GM19240 (cell line): ENCODE measurements at regions not wholly inside any gene's neighbourhood (a gene's known extent, or its start where the extent isn't known, plus 50 kb on each side); places are given as distances from the start of the nearest gene placed in this dataset.
"Not testable (repeated sequence)": the region's sequence is repeated elsewhere in the genome, so short reads cannot be mapped to it uniquely, and the experiment has no call there.

Source experiments
- DNase-seq: peaks from one replicate; pipeline ENCODE4 v3.0.0; 2011; ENCODE audit warnings: low spot score; ENCODE audit not compliant: insufficient read length

DNA sequence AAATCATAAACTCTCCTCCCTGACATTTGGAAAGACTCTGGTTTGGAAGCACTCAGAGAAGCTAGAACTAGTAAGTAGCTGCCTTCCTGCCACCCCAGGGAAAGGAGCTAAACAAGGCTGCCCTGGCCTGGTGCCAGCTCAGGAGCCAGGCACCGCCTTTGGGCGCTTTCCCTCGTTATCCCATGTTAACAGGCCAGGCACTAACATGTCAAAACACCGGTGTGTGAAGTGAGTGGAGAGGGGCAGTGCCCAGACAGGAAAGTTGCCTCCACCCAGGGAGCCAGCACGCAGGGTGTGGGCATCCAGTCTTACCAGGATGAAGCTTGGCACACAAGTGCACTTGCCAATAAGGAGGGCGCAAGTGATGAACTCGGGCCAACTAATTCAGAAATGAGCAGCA, 346.8 kb downstream of the RRAGC start:
- DNase-seq: no peak

DNA sequence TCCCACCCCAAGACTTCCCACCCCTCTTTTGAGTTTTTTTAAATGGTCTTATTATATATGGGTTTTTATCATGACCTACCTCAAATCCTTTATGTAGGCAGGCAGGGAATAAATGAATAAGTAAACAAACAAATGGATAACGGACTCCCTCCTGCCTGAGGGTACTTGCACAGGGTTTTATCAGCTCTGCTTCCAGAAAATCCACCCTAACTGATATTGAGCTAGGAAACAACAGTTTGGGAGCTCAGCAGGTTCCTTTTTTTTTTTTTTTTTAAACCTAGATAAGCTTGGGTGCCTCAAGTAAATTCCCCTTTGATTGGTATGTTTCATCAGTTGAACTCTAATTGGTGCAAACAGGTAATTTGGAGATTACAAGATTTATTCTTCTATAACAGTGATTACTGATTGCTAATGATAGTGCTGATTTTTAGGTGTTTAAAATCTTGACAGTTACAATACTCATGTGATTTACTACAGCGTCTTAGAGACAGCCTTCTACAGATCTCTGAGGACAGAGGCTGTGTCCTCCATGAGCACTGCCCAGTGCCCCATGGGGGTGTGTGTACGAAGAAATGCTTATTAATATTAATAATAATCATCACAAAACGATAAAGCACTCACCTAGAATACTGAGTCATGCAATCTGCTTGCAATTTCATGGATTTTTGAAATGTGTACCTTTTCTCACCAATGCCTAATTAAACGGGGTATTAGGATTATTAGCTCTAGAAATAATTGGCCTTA, 347.4 kb downstream of the RRAGC start:
- no peak for DNase-seq

DNA sequence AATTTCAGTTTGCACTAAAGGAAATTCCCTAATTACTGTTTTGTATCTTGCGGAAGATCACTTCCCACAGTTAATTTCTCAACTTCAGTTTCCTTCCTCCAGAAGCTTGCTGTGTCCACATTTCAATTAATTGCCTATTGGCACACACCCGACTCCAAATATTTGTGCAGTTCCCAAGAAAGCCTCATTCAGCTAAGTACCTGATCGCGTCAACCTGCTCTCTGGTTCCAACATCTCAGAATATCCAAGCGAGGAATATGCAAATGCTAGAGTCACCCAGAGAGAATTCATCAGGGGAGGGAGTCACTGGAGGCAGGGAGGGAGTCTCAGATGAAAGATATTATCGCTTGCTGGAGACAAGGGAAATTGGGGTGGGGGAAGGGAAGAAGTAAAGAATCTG, 351.3 kb downstream of the RRAGC start:
- DNase-seq: no peak

DNA sequence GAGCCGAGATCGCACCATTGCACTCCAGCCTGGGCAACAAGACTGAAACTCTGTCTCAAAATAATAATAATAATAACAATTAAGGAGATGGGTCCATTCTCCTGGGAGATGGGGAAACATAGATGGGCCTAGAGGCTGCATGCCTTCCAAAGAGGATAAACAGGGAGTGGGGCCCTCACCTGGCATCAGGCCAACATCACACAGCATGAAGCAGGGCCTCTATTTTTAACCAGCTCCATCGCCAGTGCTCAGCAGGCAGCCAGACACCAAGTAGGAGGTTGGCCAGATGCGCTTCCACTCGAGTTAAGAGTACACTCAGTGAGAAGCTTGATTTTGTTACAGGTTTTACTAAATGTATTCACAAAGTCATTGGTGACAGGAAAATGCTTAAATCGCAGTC, 352.0 kb downstream of the RRAGC start:
- no peak for DNase-seq

DNA sequence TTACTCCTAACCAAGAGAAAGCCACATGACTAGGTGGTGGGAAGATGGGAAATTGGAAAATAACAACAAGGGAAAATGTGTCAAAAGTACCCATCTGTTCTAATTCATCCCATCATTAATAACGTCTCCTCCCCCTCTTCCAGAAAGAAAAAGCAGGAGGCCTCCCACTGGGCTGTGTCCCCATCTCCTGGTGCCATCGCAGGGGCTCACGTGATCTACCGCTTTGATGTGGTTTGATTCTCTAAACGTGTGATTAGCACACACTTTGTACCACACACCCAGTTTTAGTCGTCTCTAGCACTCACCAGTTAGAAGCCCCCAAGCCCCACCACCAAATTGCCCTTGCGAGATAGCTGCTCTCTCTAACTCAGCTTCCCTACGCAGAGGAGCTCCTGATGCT, 353.6 kb downstream of the RRAGC start:
- DNase-seq: no peak

DNA sequence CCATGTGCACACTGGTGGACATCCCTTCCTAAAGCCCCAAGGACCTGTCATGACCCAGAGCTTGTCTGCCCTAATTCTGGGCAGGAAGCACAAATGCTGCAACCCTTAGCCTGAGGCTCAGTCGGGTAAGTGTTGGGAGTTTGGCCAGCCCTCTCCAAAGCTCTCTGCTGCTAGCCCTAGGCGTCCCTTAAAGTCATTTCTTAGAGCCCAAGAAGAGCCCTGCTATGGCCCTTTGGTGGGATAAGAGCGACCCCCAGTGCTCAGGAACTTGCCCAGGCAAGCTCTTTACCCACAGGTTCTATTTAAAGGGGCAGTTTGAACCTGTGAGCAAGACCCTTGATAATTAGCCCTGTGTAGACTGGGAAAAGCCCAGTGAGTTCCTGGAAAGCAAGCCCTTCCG, 356.8 kb downstream of the RRAGC start:
- DNase-seq: no peak

DNA sequence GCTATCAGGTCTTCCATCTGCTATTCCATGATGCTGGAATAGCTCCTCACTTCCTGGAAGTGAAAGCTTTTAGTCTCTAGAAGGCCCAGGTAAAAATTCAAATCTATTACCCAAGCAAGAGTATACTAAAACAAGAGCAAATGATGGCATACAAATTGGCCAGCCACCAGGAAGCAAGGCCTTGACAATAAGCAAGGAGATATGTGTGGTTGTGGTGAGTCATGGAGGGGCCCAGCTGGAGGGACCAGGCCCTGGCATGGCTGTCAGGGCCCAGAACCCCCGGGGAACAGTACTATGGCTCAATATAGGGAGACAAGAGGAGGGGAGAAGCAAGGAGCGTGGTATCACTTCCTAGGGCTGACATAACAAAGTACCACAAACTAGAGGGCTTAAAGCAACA, 358.7 kb downstream of the RRAGC start:
- no peak for DNase-seq

DNA sequence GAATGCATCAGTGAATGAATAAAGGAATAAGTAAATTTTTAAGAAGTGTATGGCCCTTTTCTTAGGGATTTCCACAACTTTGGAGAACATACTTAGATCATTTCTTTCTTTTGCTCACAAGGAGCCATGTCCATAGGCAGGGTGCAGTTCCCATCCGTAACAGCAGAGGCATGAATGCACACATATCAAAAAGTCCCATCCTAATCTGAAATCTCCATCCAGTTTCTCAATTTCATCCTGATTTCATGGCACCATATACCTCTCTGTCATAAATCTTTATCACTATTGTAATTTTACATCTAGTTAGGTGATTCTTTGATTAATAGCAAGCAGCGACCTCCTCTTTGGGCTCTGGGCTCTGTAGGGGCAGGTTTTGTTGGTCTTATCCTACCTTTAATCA, 359.2 kb downstream of the RRAGC start:
- DNase-seq: no peak

DNA sequence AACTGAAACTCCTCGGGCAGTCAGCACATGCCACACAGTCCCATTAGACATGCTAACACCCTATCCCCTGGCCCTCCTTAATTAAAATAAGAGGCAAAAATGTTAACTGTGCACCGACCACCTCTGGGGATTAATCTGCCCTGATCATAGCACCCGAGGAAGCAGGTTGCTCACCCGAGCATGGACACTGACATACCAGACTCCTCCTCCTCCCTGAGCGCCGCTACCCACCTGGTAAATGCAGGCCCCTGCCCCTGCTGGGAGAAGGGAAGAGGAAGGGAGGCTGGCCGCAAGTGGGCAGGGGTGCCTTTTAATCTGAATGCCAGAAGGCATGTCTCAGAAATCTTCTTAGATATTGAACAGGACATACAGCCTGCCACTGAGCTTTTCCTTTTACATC, 360.9 kb downstream of the RRAGC start:
- DNase-seq: no peak

DNA sequence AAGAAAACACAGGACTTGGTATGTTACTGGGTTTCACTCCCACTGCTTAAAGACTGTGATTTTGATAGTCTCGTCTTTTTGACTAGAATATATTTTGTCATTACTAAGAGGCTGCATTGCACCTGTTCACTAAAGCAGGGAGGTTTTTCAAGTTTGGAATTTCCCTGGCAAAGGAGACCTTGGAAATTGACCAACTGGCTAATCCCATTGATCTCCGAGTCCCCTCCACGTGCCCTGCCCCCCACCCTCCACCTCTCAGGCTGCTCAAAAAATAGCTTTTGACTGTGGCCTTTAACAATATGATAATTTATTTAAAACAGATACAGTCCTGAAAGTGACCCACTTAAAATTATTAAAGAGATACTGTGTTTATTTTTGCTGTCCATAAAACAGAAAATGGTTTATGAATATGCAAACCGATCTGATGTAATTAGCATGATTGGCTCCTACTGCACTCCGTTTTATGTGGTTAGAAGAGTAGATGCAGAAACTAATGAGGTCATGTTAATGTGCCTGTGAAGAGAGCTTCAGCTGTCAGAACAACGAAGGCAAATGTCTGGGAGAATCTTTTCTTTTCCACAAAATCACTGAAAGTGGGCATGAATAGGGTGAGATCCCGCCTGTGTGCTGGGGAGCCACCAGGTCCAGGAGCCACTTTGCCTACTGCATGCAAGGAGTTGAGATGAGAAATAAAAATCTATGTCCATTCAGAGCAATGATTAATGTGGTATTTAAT, 361.5 kb downstream of the RRAGC start:
- DNase-seq: no peak

DNA sequence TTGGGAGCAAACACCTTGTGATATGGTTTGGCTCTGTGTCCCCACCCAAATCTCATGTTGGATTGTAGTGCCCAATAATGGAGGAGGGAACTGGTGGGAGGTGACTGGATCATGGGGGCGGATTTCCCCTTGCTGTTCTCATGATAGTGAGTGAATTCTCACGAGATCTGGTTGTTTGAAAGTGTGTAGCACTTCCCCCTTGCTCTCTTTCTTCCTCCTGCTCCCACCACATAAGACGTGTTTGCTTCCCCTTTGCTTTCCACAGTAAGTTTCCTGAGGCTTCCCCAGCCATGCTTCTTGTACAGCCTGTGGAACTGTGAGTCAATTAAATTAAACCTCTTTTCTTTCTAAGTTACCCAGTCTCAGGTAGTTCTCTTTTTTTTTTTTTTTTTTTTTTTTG, 366.3 kb downstream of the RRAGC start:
- DNase-seq: not testable (repeated sequence)

DNA sequence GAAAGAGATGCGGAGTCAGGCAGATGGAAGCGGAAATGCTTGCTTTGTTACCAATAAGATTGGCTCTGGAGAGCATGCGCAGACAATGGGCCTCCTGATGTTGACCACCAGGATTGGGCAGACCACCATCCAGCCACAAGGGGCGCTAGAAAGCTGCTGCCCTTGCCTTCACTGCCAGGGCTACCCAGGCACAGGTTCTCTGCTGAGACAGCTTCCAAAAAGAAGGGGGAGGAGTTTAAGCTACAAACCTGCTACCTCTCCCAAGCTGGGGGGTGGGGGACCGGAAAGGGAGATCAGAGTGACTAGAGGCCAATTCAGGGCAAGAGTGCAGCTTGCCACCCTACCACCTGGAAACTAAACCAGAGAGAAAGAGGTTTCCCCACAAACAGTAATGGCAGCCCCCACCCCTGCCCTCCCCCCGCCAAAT, 369.7 kb downstream of the RRAGC start:
- DNase-seq: peak; percentile 51

DNA sequence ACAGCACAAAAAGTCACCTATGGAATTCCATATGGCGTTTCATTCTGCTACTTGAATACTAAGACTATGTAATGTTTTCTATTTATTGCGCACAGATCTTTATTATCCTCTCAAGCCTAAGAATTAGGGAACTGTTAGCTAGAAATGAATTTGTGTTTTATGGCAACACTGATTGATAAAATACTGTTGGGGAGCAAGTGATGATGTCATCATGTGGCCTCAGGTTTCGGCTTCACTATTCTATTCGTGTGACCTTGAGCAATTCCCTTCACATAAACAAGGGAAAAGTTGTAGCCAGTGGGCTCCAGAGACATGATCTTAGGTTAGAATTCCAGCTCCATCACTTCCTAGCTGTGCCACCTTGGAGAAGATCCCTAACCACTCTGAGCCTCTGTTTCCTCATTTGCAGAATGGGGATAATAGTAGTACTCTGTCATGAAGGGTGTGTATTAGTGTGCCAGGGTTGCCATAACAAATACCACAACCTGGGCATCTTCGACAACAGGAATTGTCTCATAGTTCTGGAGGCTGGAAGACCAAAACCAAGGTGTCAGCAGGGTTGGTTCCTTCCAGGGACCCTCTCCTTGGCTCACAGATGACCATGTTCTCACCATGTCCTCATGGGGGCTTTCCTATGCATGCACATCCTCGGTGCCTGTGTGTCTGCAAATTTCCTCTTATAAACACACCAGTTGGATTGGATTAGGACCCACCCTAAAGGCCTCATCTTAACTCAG, 371.2 kb downstream of the RRAGC start:
- no peak for DNase-seq

DNA sequence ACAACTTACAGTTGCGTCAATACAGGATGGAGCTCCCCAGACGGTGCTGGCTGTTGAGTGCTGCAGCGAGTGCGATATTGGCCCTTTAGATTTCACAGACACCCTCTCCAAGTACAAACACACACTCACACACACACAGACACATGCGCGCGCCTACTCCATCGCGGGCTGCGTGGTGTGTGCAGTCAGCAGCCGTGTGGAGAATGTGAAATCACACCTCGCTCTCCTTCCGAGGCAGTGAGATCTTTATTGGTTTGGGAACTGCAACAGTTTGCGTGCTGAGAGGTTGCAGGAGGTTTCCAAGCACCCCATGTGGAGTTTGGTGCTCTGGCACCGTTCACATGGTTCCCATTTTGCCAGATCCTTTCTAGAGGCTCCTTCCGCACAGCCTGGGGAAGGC, 372.2 kb downstream of the RRAGC start:
- no peak for DNase-seq

DNA sequence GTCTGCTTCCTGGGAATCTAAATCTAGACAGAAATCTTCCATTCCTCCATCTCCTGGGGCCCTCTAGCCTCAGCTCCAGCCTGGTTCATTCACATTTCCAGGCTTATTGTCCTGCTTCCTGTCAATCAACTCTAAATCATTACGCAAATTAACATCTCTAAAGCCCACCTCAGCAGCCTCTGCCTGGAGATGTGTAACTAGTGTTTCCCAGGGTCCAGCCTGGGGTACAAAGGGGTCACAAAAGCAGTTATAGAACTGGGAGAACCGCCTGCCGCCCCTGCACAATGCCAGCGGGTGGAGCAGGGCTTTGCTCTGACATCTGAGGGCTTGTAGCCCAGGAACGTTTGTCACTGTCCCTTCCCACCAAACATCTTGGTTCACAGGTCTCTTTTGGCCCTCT, 373.5 kb downstream of the RRAGC start:
- DNase-seq: no peak

DNA sequence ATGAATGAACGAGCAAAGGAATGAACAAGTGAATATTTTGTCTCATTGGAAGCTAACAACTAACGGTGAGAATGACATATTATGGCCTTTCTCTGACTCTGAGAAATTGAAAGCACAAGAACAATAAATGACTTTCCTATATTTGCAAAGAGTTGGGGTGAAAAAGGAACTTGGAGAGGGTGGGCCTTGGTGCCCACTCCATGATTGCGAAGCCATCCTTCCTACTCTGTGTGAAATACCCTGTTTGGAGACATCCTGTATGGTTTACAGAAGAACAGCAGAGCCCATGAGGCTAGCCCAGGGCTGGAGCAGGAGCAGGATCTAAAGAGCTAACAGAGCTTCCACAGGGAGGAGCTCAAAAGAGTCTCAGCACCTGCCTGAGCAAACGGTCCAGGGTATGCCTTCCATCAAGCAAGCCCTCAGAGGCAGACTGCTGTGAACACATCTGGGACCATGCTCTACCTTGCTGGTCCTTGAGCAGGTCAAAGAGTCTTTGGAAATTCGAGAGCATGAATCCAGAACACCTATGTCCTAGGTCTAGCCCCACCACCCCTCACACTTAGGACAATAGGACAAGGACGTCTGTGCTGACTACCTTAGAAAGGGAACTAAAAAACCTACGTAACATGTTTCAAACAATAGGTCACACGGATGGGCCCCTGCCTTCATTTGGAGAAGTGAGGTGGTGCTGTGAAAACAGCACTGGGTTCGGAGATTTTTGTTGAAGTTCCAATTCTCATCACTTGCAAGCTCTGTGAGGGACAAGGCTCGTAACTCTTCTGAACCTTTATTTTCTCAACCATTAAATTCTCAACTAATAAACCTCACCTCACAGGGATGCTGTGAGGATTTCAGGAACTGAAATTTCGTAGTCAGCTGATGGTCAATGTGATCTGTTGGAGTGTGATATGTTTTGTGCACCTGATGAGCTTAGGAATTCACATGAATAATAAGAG, 377.4 kb downstream of the RRAGC start:
- DNase-seq: no peak

DNA sequence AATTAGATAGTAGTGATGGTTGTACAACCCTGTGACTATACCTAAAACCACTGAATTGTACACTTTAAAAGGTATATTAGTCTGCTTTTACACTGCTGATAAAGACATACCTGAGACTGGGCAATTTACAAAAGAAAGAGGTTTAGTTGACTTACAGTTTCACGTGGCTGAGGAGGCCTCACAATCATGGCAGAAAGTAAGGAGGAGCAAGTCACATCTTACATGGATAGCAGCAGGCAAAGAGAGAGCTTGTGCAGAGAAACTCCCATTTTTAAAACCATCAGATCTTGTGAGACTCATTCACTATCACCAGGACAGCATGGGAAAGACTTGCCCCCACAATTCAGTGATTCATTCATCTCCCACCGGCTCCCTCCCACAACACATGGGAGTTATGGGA, 379.9 kb downstream of the RRAGC start:
- DNase-seq: not testable (repeated sequence)

DNA sequence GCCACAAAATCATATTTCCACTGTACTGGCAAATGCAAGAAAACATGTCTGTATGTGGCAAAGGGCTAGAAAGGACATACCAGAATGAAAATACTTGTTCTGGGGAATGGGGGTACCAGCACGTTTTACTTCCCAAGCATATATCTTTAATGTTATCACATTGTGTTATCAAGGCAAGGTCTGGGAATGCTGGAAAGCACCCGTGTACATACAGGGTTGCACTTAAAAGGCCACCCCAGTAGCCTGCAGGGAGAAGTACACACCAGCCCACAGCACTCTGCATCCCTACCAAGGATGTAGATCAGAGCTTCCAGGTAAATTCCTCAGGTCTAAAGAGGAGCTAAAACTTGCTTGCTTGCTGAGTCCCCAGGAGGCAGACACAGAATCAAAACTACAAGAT, 381.8 kb downstream of the RRAGC start:
- no peak for DNase-seq

DNA sequence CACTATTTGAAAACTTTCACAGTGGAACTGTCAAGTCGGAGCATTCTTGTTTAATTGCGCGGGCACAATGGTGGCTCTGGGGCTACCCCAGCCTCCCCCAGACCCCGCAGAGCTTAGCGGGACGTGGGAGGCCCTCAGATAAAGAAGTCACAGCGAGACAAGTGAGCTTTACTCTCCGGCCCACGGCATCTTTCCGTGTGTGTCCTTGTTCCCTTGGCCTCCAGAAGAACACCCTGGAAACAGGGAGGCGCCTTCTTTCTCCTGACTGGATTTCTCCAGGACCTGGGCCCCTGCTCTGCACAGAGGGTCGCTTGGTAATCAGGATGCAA, 382.8 kb downstream of the RRAGC start:
- DNase-seq: no peak

DNA sequence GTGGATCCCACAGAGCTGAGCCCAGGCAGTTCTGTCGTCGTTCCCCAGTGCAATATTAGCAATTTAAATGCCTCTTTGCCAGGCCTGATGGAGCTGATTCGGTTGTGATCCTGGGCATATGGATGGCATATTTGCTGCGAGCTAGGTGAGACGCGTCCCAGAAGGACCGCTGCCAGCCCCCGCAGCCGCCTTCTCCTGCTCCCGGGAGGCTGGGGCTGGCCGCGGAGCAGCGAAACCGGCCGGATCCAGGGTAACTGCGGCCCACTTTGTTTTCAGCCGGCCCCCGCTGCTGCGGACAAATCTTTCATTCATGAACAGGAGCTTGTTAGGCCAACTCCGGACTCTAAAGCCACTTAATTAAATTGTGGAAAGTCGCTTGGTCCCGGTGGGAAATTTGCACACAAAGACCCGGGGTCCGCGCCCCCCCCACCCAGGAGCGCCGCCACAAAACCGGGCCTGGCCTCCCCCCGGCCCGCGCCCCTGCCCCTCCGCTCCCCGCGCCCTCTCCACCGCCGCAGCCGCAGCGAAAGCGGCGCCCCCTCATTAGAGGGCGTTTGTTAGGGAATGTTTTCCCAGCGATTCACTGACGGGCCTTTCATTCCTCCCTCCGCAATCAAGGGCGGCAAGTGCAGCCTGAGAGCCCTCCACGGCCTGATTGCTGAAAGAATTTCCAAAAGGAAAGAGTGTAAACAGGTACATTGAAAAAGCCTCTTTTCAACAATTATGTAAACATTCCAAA, 383.3 kb downstream of the RRAGC start:
- no peak for DNase-seq

DNA sequence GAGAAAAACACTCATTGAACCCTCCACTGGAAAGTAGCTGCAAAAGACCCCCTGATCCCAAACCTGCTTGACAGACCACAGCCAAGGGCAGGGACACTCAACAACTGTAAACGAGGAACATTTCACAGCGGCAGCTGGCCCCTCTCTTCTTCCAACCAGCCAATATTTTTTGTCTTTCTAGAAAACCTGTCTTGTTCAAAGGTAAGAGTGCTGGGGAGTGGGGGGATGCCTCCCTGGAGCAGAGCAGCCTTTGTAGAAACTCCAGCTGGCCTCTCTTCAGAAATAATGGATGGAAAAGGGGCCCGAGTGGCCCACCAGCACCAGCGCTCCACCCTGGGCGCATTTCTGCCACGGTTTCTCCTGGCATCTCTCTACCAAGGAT, 384.0 kb downstream of the RRAGC start:
- no peak for DNase-seq
